Heart left ventricle (tissue), 13 donors: ENCODE measurements at regions not wholly inside any gene's neighbourhood (a gene's known extent, or its start where the extent isn't known, plus 50 kb on each side); places are given as distances from the start of the nearest gene placed in this dataset.
"Not testable (repeated sequence)": the region's sequence is repeated elsewhere in the genome, so short reads cannot be mapped to it uniquely, and the experiment has no call there.

Source experiments
- POLR2A ChIP-seq, 2 donors: fragments of 450-650 bp; IDR thresholded peaks; one replicate each; pipeline ENCODE4 v1.6.1; 2017; ENCODE audit warnings: antibody characterized with exemption in 2 of 2, mild to moderate bottlenecking in 2 of 2, moderate library complexity in 2 of 2
- TF ChIP-seq, protein P1 (sequence below), 12 donors: fragments of 200-600 bp; sonication (generic) in 4 of 12; IDR thresholded peaks; one replicate each; pipeline versions ENCODE4 v1.5.0 to v1.8.0; 2018 to 2022; ENCODE audit warnings: antibody characterized with exemption in 12 of 12, mild to moderate bottlenecking in 5 of 12
- donor health status: ischemic (EF 13 %, LVEDD 7.1; RV severe dilation, severe dysfunction).
- donor health status: DM: no; HTN: yes; CAD: no.
- donor health status: DM: no; HTN: no; CAD: no.
- donor health status: ischemic (EF 25% LVEDD 6.9; RV normal size, moderate dysfunction).
- donor health status: ischemic (EF 25% LVEDD 5.7; RV mildly dilated, moderate dysfunction).
- donor health status: ischemic (EF 35%, LVEDD 5.7; RV mildly dilated, moderate dysfunction).
- donor health status: nonischemic (EF 11% LVEDD 7.7; RV severe dilation, severe dysfunction).
- donor health status: DM: yes; HTN: yes; CAD: no.
- donor health status: PGD.
- donor health status: ischemic (EF 29% LVEDD 5.4; RV normal size, mild dysfunction).
- donor health status: nonischemic (EF 23%, LVEDD 6.1; RV moderate dilation, normal function).

DNA sequence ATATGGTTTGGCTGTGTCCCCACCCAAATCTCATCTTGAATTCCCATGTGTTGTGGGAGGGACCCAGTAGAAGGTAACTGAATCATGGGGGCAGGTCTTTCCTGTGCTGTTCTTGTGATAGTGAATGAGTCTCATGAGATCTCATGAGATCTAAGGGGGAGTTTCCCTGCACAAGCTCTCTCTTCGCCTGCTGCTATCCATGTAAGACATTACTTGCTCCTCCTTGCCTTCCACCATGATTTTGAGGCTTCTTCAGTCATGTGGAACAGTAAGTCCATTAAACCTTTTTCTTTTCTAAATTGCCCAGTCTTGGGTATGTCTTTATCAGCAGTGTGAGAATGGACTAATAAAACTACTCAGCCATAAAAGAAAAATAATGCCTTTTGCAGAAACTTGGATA, 80.8 kb upstream of the SERPINE2 start:
- TF ChIP-seq, protein P1, sequence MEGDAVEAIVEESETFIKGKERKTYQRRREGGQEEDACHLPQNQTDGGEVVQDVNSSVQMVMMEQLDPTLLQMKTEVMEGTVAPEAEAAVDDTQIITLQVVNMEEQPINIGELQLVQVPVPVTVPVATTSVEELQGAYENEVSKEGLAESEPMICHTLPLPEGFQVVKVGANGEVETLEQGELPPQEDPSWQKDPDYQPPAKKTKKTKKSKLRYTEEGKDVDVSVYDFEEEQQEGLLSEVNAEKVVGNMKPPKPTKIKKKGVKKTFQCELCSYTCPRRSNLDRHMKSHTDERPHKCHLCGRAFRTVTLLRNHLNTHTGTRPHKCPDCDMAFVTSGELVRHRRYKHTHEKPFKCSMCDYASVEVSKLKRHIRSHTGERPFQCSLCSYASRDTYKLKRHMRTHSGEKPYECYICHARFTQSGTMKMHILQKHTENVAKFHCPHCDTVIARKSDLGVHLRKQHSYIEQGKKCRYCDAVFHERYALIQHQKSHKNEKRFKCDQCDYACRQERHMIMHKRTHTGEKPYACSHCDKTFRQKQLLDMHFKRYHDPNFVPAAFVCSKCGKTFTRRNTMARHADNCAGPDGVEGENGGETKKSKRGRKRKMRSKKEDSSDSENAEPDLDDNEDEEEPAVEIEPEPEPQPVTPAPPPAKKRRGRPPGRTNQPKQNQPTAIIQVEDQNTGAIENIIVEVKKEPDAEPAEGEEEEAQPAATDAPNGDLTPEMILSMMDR (IDR thresholded peaks at IDR 0.05): not testable (repeated sequence)
- not testable (repeated sequence) for TF ChIP-seq POLR2A (IDR thresholded peaks at IDR 0.05)
